ENCODE measurements at regions not wholly inside any gene's neighbourhood (a gene's known extent, or its start where the extent isn't known, plus 50 kb on each side); places are given as distances from the start of the nearest gene placed in this dataset.
A peak's percentile ranks its signal among the peaks of the same experiment; 100 is the strongest.
"Not testable (repeated sequence)": the region's sequence is repeated elsewhere in the genome, so short reads cannot be mapped to it uniquely, and the experiment has no call there.

DNA sequence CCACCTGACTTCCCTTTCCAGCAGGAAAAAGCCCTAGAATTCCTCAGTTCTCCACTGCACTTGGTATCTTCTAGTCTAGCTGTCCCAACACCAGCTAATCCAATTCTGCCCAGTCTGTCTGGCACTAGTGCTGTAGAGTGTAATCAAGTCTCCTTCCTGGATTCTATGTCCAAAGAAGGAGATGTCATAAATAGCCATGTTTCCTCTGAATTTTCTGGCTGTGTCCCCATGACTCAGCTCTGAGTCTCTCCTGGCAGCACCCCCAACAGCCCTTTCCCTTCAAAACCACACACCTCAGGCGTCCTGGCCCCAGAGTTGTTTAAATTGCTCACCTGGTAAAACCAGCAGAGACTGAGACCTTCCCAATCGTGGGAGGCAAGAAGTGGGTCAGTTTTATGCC is 197.2 kb downstream of the GRXCR1 start:
- no peak for DNase-seq (ENCODE audit: low read depth in 2 of 2)

DNA sequence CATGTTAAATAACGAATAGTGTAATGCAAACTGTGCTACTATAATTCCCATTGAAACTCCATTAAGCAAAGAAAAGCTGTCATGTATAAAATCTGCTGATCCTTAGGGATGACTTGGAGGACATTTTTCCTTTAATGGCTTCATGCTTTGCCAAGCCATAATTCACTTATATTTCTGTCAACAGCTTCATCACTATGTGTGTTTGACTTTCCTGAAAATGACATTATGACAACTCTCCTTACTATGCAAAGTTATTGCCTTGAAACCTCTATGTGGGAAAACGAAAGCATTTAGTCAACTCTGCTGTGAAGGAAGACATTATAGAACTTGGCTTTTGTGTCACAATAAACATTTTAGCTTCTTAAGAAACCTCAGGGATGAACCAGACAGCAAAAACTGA is 210.5 kb downstream of the GRXCR1 start:
- no peak for DNase-seq (ENCODE audit: low read depth in 2 of 2)

GRCh38 chr4:43112139-43112538 is 219.6 kb downstream of the GRXCR1 start:
- DNase-seq (ENCODE audit: low read depth in 2 of 2), result no peak

DNA sequence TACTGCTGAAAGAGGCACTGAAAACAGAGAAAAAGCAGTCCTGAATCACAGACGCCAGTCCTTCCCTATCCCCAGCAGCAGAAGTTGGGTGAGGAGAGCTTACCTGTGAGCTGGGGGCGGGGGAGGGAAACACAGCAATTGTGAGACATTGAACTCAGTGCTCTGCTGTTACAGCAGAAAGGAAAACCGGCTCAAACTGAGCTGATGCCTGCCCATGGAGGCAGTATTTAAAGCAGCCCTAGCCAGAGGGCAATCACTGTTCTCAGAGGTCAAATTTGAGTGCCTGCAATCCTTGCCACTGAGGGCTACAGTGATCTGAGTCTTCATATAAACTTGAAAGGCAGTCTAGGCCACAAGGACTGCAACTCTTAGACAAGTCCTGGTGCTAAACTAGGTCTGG is 220.7 kb downstream of the GRXCR1 start:
- DNase-seq (ENCODE audit: low read depth in 2 of 2), result no peak

- no peak for DNase-seq (ENCODE audit: low read depth in 2 of 2)
Observed at GRCh38 chr4:43126595-43126994, 234.1 kb downstream of the GRXCR1 start.

GRCh38 chr4:43130228-43131021 is 237.9 kb downstream of the GRXCR1 start:
- no peak for DNase-seq (ENCODE audit: low read depth in 2 of 2)

- peak; percentile 11 to 42 for DNase-seq (ENCODE audit: low read depth in 2 of 2)
Observed at GRCh38 chr4:43132010-43132582, 239.6 kb downstream of the GRXCR1 start.

- DNase-seq (ENCODE audit: low read depth in 2 of 2), result no peak
Observed at GRCh38 chr4:43133566-43133965, 241.1 kb downstream of the GRXCR1 start.

DNA sequence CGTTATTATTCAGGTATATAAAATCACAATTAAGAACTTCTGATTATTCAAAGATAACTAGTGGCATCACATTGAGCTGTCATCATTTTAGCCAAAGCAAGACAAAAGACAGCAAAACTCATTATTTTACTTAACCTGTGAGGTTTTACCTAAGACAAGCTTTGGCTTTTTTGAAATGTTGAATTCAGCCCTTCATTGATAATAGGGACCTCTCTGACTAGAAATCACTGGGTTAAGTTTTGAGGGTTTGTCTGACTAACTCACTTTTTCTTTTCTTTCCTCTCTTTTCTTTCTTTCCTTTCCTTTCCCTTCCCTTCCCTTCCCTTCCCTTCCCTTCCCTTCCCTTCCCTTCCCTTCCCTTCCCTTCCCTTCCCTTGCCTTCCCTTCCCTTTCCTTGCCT is 244.2 kb downstream of the GRXCR1 start:
- DNase-seq (ENCODE audit: low read depth in 2 of 2), result no peak

DNA sequence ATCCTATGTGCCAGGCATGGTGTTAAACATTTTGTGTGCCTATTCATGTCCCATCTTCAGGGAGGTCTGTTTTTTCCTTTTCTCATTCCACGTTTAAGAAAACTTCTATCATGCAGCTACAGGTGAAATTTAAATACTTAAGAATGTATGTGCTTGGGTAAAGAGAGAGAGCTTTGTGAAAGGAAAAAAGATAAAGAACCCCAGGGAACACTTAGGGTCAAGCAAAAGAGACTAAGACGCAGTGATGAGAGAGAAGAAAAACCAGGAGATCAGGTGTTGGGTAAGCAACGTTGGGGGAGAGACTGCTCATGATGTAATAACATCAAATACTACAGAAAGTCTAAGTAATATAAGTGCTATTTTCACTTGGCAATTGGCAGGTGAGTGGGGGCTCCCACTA is 253.7 kb downstream of the GRXCR1 start:
- DNase-seq (ENCODE audit: low read depth in 2 of 2), result no peak

GRCh38 chr4:43148481-43148880 is 256.0 kb downstream of the GRXCR1 start:
- DNase-seq (ENCODE audit: low read depth in 2 of 2), result no peak

GRCh38 chr4:43163101-43163792 is 270.7 kb downstream of the GRXCR1 start:
- DNase-seq (ENCODE audit: low read depth in 2 of 2), result no peak

- no peak for DNase-seq (ENCODE audit: low read depth in 2 of 2)
Observed at GRCh38 chr4:43189741-43190140, 297.2 kb downstream of the GRXCR1 start.

DNA sequence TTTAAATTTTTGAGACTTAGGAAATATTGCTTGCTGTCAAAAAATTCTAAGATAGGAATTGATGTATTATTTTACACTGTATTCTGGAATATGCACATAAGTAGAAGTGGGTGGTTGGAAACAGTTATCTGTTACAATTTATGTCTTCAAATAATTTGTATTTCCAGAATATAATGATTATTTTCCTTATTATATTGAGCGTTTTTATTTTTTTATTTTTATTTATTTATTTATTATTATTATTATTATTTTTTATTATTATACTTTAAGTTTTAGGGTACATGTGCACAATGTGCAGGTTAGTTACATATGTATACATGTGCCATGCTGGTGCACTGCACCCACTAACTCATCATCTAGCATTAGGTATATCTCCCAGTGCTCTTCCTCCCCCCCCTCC is 320.1 kb downstream of the GRXCR1 start:
- not testable (repeated sequence) for DNase-seq (ENCODE audit: low read depth in 2 of 2)

DNA sequence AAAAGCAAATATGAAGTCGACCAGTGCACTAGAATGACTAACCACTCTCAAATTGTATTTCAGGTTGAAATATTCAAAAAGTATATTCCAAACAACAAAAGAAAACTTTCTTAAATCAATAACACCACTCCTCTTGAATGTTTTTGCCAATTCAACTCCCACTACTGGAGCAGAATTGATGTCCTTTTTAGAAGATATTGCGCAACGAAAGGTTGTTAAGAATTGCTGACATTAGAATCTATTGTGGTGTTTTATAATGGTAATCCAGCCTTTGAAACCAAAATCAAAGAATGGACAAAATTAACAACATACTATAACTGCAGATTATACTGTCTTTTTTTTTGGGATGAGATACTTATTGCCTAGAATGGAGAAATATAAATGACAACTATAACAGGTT is 331.3 kb downstream of the GRXCR1 start:
- DNase-seq (ENCODE audit: low read depth in 2 of 2), result no peak

DNA sequence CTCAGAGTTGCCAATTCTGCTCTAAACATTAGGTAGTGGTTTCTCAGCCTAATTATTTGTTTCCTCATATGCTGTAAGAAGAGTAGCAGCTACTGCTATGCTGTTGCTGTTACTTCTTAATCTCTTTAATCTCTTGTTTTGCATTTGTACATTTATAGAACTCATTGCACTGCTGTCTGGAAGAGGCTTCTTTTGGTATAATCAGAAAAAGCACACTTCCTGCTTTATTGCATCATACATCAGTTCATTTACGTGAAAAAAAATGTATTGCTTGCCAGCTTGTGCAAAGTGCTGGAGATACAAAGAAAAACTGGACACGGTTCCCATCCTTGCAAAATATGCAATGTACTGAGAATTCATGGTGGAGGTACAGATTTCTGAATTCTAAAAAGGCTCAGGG is 332.0 kb downstream of the GRXCR1 start:
- DNase-seq (ENCODE audit: low read depth in 2 of 2), result no peak

- no peak for DNase-seq (ENCODE audit: low read depth in 2 of 2)
Observed at GRCh38 chr4:43233321-43233720, 340.8 kb downstream of the GRXCR1 start.

DNA sequence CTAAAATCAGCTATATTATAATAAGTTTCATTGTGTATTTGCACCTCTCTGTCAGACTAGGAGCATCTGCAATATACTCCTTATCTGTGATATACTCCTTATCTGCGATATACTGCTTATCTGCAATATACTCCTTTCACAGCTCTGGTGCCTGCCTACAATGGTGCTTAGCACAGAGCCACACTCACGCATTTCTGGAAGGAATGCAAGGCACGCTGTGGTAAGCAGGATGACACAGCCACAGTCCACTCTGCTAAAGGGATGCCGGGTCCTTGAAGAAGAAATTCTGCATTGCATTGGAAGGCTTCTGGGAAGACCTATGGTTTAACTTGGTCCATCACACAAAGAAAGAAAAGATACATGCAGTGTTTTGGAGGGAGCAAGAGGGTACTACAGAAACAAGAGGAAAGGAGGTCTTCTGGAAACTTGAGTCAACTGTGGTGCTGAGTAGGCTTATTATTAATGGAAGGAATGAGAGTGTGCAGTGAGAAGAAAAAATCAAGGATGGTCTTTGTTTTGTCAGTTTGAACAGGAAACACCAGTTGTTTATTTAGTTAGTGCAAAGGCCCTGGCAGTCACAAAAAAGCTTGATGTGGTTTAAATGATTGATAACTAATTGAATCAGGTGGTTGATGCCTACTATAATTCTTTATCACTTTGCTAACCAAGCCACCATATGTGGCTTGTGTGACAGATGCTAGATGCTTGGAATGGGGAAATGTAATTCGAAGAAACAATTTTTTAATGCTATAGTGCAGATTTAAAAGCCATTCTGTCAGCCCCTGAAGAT is 342.3 kb downstream of the GRXCR1 start:
- DNase-seq (ENCODE audit: low read depth in 2 of 2), result no peak

GRCh38 chr4:43238008-43238407 is 345.5 kb downstream of the GRXCR1 start:
- DNase-seq (ENCODE audit: low read depth in 2 of 2), result no peak

GRCh38 chr4:43238585-43238984 is 346.1 kb downstream of the GRXCR1 start:
- no peak for DNase-seq (ENCODE audit: low read depth in 2 of 2)

DNA sequence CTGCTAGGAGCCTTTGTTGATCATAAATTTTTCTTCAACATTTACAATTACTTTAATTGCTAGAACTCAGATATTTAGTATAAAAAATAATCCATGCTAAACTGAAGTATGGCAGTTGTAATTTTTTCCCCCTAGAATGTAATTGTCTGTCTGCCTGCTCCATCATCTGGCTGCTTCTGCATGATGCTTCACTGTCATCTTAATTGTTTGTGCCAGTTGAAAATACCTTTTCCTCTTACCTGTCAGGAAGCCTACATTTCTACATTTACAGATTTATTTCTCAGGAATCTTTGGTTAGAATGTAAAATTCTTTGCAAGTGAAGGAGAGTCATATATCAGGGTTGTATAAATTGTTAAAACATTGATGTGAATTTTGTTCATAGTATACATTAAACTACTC is 348.6 kb downstream of the GRXCR1 start:
- no peak for DNase-seq (ENCODE audit: low read depth in 2 of 2)

DNA sequence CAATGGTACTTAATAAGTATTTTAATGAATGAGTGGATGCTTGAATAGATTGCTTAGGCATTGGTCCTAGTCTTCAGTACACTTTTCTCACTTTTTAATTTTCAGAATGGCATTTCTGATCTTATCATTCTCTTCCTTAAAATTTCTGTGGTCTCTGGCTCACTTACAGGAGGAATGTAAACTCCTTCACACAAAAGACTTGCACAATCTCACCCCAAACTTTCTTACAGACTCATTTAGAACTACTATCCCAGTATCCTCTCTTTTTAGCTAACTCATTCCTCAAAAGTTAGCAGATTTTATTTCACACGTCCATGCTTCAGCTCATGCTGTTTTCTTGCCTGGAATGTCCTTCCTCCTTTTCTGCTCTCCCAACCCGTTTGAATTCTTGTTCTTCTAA is 350.1 kb downstream of the GRXCR1 start:
- DNase-seq (ENCODE audit: low read depth in 2 of 2), result no peak
